BJ (cell line): ENCODE measurements at regions not wholly inside any gene's neighbourhood (a gene's known extent, or its start where the extent isn't known, plus 50 kb on each side); places are given as distances from the start of the nearest gene placed in this dataset.

ENCODE experiments used
- CTCF ChIA-PET: fragments of 350-600 bp; formaldehyde crosslinking; extraction: SDS; loops from one replicate; lab custom pipeline; 2021; ENCODE audit warnings: antibody characterized with exemption, inconsistent platforms; lab: Yijun Ruan, JAX
- POLR2A ChIA-PET: fragments of 300-600 bp; sonication (Branson Sonifier 250); formaldehyde crosslinking; extraction: SDS; loops from one replicate; lab custom pipeline; 2021; ENCODE audit warnings: antibody characterized with exemption; lab: Charles Lee
- DNase-seq: peaks from one replicate; pipeline ENCODE4 v3.0.0-alpha.2; 2011; ENCODE audit warnings: low read depth
- H3K27me3 ChIP-seq: 2 replicates; pipeline ENCODE4 v1.6.0; 2011; ENCODE audit warnings: low read length; ENCODE audit not compliant: control insufficient read depth, insufficient read depth
- H3K36me3 ChIP-seq: 2 replicates; pipeline ENCODE4 v1.5.1; 2011; ENCODE audit warnings: low read length; ENCODE audit not compliant: control insufficient read depth, insufficient read depth
- H3K4me3 ChIP-seq: 2 replicates; pipeline ENCODE4 v1.5.1; 2011; ENCODE audit warnings: low read depth, mild to moderate bottlenecking, control low read depth, low read length
- CTCF ChIP-seq: IDR thresholded peaks from 2 replicates; pipeline ENCODE4 v1.5.1; 2011; ENCODE audit warnings: low read depth, mild to moderate bottlenecking, control low read depth, inconsistent platforms, low read length, moderate library complexity; ENCODE audit not compliant: insufficient read depth

DNA sequence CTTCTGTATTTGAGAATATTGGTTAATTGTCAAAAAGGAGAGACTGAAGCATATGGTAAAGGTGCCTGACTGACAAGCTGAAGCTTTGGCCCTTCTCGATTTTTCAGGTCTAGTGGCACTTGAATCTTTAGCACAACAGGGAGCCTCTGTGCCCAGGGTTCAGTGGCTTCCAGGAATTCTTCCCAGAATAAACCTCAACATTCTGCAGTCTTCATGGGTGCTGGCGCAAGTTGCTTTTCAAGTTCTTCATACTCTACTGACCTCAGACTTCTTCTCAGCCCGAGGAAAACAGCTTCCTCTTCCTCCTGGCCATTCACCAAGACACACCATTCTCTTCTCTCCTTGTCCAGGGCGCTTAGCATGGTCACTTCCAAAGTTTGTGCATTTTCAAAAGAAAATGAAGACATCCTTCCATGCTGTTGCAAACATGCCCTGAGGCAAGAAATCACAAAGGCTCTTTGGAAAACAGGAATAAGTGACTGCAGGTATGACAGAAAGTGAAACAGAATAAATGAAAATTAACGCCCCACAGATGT, 89.9 kb downstream of the MGST1 start:
- TF ChIP-seq CTCF, result no peak
- Histone ChIP-seq H3K36me3 (no peaks in the 10 kb centered on the region), H3K4me3 (no peak overlapping the region), H3K27me3 (no peaks in the 10 kb centered on the region)
- no peak for DNase-seq
- CTCF ChIA-PET, result interaction anchor here (1.5 kb wide), 1 partner anchor 16 kb away, joined by 3 read pairs; no protein-coding TSS in a partner anchor
- POLR2A ChIA-PET, result no interaction called here

GRCh38 chr12:16437926-16438325, 90.5 kb downstream of the MGST1 start:
- no peak for DNase-seq
- POLR2A ChIA-PET, result no interaction called here
- Histone ChIP-seq H3K36me3 (no peaks in the 10 kb centered on the region), H3K4me3 (no peak overlapping the region), H3K27me3 (no peaks in the 10 kb centered on the region)
- CTCF ChIA-PET, result no interaction called here
- no peak for TF ChIP-seq CTCF

GRCh38 chr12:16449459-16449858, 102.0 kb downstream of the MGST1 start:
- CTCF ChIA-PET, result no interaction called here
- no peak for TF ChIP-seq CTCF
- no peak for DNase-seq
- no peaks in the 10 kb centered on the region for H3K27me3 ChIP-seq
- H3K4me3 ChIP-seq, result no peak overlapping the region
- POLR2A ChIA-PET, result no interaction called here
- no peaks in the 10 kb centered on the region for H3K36me3 ChIP-seq

- H3K27me3 ChIP-seq, result no peaks in the 10 kb centered on the region
- H3K36me3 ChIP-seq, result no peaks in the 10 kb centered on the region
- no peak overlapping the region for H3K4me3 ChIP-seq
- no peak for DNase-seq
- ChIA-PET CTCF (interaction anchor here (0.9 kb wide), 1 partner anchor 17 kb away, joined by 3 read pairs; no protein-coding TSS in a partner anchor), POLR2A (no interaction called here)
- TF ChIP-seq CTCF, result no peak
Observed at GRCh38 chr12:16453319-16453718, 105.9 kb downstream of the MGST1 start.

DNA sequence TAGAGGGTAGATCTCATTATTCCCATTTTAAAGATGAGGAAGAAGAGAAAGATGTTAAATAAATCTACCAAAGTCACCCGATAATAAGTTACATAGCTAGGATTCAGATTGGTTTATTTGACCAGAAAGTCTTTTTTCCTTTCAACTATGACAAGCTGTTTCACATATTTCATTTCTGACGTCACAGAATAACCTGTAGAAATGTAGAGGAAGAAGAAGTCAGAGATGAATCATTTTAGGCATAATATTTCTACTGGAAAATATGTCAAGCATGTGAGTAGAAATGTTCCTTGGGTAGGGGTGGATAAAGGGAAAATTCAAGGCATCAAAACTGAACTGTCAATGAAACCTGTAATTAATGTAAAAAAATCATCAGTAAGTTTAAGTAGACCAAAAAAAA, 107.0 kb downstream of the MGST1 start:
- CTCF ChIA-PET, result no interaction called here
- POLR2A ChIA-PET, result no interaction called here
- H3K27me3 ChIP-seq, result no peaks in the 10 kb centered on the region
- DNase-seq, result no peak
- H3K4me3 ChIP-seq, result no peak overlapping the region
- no peaks in the 10 kb centered on the region for H3K36me3 ChIP-seq
- no peak for TF ChIP-seq CTCF
